B cell (primary cell): ENCODE measurements at regions not wholly inside any gene's neighbourhood (a gene's known extent, or its start where the extent isn't known, plus 50 kb on each side); places are given as distances from the start of the nearest gene placed in this dataset.

Source experiments
- ATAC-seq: fragments of 200-7000 bp; cut with Tn5 transposase; one replicate; pipeline ENCODE4 v1.10.0; 2021; ENCODE audit warnings: low read depth, mild to moderate bottlenecking, moderate number of reproducible peaks, moderate library complexity
- CTCF ChIA-PET: fragments of 350-600 bp; sonication (Branson Sonifier 250); formaldehyde crosslinking; loops from one replicate; lab custom pipeline; 2021; ENCODE audit warnings: antibody characterized with exemption, inconsistent platforms; lab: Charles Lee
- POLR2A ChIA-PET: fragments of 350-600 bp; sonication (Branson Sonifier 250); formaldehyde crosslinking; loops from one replicate; lab custom pipeline; 2021; ENCODE audit warnings: antibody characterized with exemption; lab: Charles Lee
- DNase-seq: peaks from one replicate; pipeline ENCODE4 v3.0.0; 2013
- H2AFZ ChIP-seq: 2 replicates; pipeline ENCODE4 v1.6.1; 2012; ENCODE audit warnings: mild to moderate bottlenecking, low read depth, low read length; ENCODE audit not compliant: insufficient read depth, poor library complexity, severe bottlenecking
- H3K27ac ChIP-seq, 2 donors: 1 replicate in 1 of 2; 2 replicates in 1 of 2; pipeline ENCODE4 v1.5.1; 2012 to 2013; ENCODE audit warnings: low read length in 2 of 2, mild to moderate bottlenecking in 2 of 2, moderate library complexity in 1 of 2
- H3K27me3 ChIP-seq, 4 experiments: fragments of 200-600 bp in 1 of 4; sonication (generic) in 1 of 4; replicated peaks in 1 of 4; 1 replicate in 2 of 4; 2 replicates in 2 of 4; pipeline versions ENCODE4 v1.6.1 to v1.7.0; 2013 to 2016; ENCODE audit warnings: low read length in 3 of 4, mild to moderate bottlenecking in 2 of 4, mixed read lengths in 1 of 4, moderate library complexity in 1 of 4; ENCODE audit not compliant: insufficient read depth in 4 of 4, control insufficient read depth in 3 of 4; ENCODE audit errors: control extremely low read depth in 1 of 4
- H3K36me3 ChIP-seq, 2 experiments: replicated peaks in 1 of 2; 1 replicate in 1 of 2; 2 replicates in 1 of 2; pipeline versions ENCODE4 v1.6.1 to v1.7.1; 2013; ENCODE audit warnings: low read length in 1 of 2; ENCODE audit not compliant: insufficient read depth in 2 of 2, control insufficient read depth in 1 of 2; ENCODE audit errors: control extremely low read depth in 1 of 2, extremely low read depth in 1 of 2
- H3K4me1 ChIP-seq, 2 donors: fragments of 200-600 bp in 1 of 2; sonication (generic) in 1 of 2; 1 replicate in 1 of 2; 2 replicates in 1 of 2; pipeline versions ENCODE4 v1.5.1 to v1.6.1; 2013 to 2017; ENCODE audit warnings: low read length in 2 of 2; ENCODE audit not compliant: control insufficient read depth in 2 of 2, insufficient read depth in 2 of 2
- H3K4me2 ChIP-seq: replicated peaks from 2 replicates; pipeline ENCODE3; 2012; ENCODE audit warnings: mild to moderate bottlenecking, low read depth, low read length; ENCODE audit not compliant: poor library complexity, severe bottlenecking
- H3K4me3 ChIP-seq, 5 experiments: fragments of 200-600 bp in 1 of 5; sonication (generic) in 1 of 5; 1 replicate in 3 of 5; 2 replicates in 2 of 5; pipeline versions ENCODE4 v1.5.1 to v1.7.0; 2011 to 2016; ENCODE audit warnings: low read length in 4 of 5, mild to moderate bottlenecking in 4 of 5, low read depth in 2 of 5, control low read depth in 1 of 5, moderate library complexity in 1 of 5; ENCODE audit not compliant: insufficient read depth in 1 of 5; ENCODE audit errors: control extremely low read depth in 1 of 5, extremely low read depth in 1 of 5
- H3K79me2 ChIP-seq: fragments of 200-600 bp; sonication (generic); one replicate; pipeline ENCODE4 v1.6.0; 2016; ENCODE audit warnings: low read length; ENCODE audit not compliant: control insufficient read depth, insufficient read depth
- H3K9ac ChIP-seq: fragments of 200-600 bp; sonication (generic); 2 replicates; pipeline ENCODE4 v1.6.1; 2017; ENCODE audit warnings: mild to moderate bottlenecking, low read length, moderate library complexity
- H3K9me3 ChIP-seq, 3 donors: one replicate each; pipeline versions ENCODE4 v1.6.1 to v1.7.1; 2013; ENCODE audit warnings: low read length in 2 of 3; ENCODE audit not compliant: control insufficient read depth in 2 of 3, insufficient read depth in 1 of 3; ENCODE audit errors: control extremely low read depth in 1 of 3
- H4K20me1 ChIP-seq: 2 replicates; pipeline ENCODE4 v1.6.0; 2012; ENCODE audit warnings: mild to moderate bottlenecking, low read length; ENCODE audit not compliant: insufficient read depth, control insufficient read depth, poor library complexity, severe bottlenecking
- H3K27ac Mint-ChIP-seq: one replicate; pipeline ENCODE4 v1.8.0; 2021; ENCODE audit warnings: mixed read lengths
- H3K27me3 Mint-ChIP-seq: one replicate; pipeline ENCODE4 v1.8.0; 2021; ENCODE audit warnings: mixed read lengths
- H3K4me1 Mint-ChIP-seq: one replicate; pipeline ENCODE4 v1.8.0; 2021; ENCODE audit warnings: mixed read lengths
- H3K4me3 Mint-ChIP-seq: one replicate; pipeline ENCODE4 v1.8.0; 2021; ENCODE audit warnings: mixed read lengths
- H3K9me3 Mint-ChIP-seq: one replicate; pipeline ENCODE4 v1.8.0; 2022; ENCODE audit warnings: mixed read lengths; ENCODE audit not compliant: insufficient read depth
- CTCF ChIP-seq: fragments of 200-600 bp; IDR thresholded peaks from one replicate; pipeline ENCODE4 v1.8.0; 2022; ENCODE audit warnings: antibody characterized with exemption, mild to moderate bottlenecking
- EZH2 ChIP-seq: IDR thresholded peaks from 2 replicates; pipeline ENCODE4 v1.6.1; 2012; ENCODE audit warnings: borderline replicate concordance, low read depth, mild to moderate bottlenecking, moderate library complexity, low read length; ENCODE audit not compliant: insufficient read depth, poor library complexity, severe bottlenecking
- WGBS: methylation state at CpG from one replicate; pipeline ENCODE4 v1.1.5; 2013; ENCODE audit warnings: missing lambda C conversion rate; ENCODE audit not compliant: insufficient coverage; 5-methylcytosine and 5-hydroxymethylcytosine counted together
- intact Hi-C: fragments of 100-400 bp; cut with micrococcal nuclease; formaldehyde crosslinking; loops from one replicate; pipeline ENCODE4 v1.10.0; 2022

GRCh38 chr9:79390781-79391770 lies 180.7 kb upstream of the TLE4 start:
- Mint-ChIP-seq H3K9me3 (no peaks in the 10 kb centered on the region), H3K27me3 (peaks cover 8% of the 10 kb centered on the region), H3K4me3 (no peak overlapping the region), H3K27ac (no peak overlapping the region), H3K4me1 (no peaks in the 10 kb centered on the region)
- no peak overlapping the region for H3K27ac ChIP-seq
- no peak overlapping the region for H2AFZ ChIP-seq
- no peaks in the 10 kb centered on the region for H3K9me3 ChIP-seq
- ATAC-seq (no peak), DNase-seq (no peak)
- no peak overlapping the region for H3K4me3 ChIP-seq
- H3K9ac ChIP-seq, result no peak overlapping the region
- no peaks in the 10 kb centered on the region for H4K20me1 ChIP-seq
- no peaks in the 10 kb centered on the region for H3K27me3 ChIP-seq
- 93% methylated on average over 24 of the region's 28 CpGs for WGBS
- no peak for TF ChIP-seq EZH2
- TF ChIP-seq CTCF, result no peak
- no peaks in the 10 kb centered on the region for H3K36me3 ChIP-seq
- CTCF ChIA-PET, result no interaction called here
- intact Hi-C loops, result no loop called here
- no peak overlapping the region for H3K4me2 ChIP-seq
- H3K4me1 ChIP-seq, result no peaks in the 10 kb centered on the region
- H3K79me2 ChIP-seq, result no peaks in the 10 kb centered on the region
- POLR2A ChIA-PET, result no interaction called here

GRCh38 chr9:79395228-79395627 lies 176.5 kb upstream of the TLE4 start:
- Mint-ChIP-seq H3K27ac (no peak overlapping the region), H3K4me3 (no peak overlapping the region), H3K9me3 (no peaks in the 10 kb centered on the region), H3K27me3 (peaks cover 8% of the 10 kb centered on the region), H3K4me1 (no peaks in the 10 kb centered on the region)
- no peaks in the 10 kb centered on the region for H3K9me3 ChIP-seq
- intact Hi-C loops, result no loop called here
- no peak overlapping the region for H2AFZ ChIP-seq
- 90% methylated on average over 3 of the region's 4 CpGs for WGBS
- no peaks in the 10 kb centered on the region for H3K79me2 ChIP-seq
- ChIA-PET CTCF (no interaction called here), POLR2A (no interaction called here)
- H3K4me2 ChIP-seq, result no peak overlapping the region
- ATAC-seq, result no peak
- H3K27me3 ChIP-seq, result no peaks in the 10 kb centered on the region
- no peak for DNase-seq
- no peaks in the 10 kb centered on the region for H3K4me1 ChIP-seq
- no peak overlapping the region for H3K9ac ChIP-seq
- no peak overlapping the region for H3K27ac ChIP-seq
- H4K20me1 ChIP-seq, result no peaks in the 10 kb centered on the region
- no peak overlapping the region for H3K4me3 ChIP-seq
- TF ChIP-seq CTCF (no peak), EZH2 (no peak)
- no peaks in the 10 kb centered on the region for H3K36me3 ChIP-seq
